ENCODE measurements at regions not wholly inside any gene's neighbourhood (a gene's known extent, or its start where the extent isn't known, plus 50 kb on each side); places are given as distances from the start of the nearest gene placed in this dataset.

GRCh38 chr2:195537811-195538210, 119.2 kb upstream of the SLC39A10 start:
- H3K9me3 Mint-ChIP-seq = peaks cover 3% of the 10 kb centered on the region
- no peak for ATAC-seq (ENCODE audit: low read depth)
- H3K36me3 Mint-ChIP-seq (ENCODE audit: low read depth) = no peaks in the 10 kb centered on the region
- no peak overlapping the region for H3K27ac Mint-ChIP-seq
- no peak overlapping the region for H3K4me3 Mint-ChIP-seq
- no peak for DNase-seq
- H3K4me1 Mint-ChIP-seq = peaks cover 64% of the 10 kb centered on the region
- H3K27me3 Mint-ChIP-seq = no peaks in the 10 kb centered on the region
- TF ChIP-seq CTCF (IDR thresholded peaks at IDR 0.05) = no peak
- CTCF ChIA-PET = interaction anchor here (1.1 to 2.2 kb wide), 2 partner anchors 10 to 123 kb away, joined by 3 to 10 read pairs; no protein-coding TSS in a partner anchor
- intact Hi-C loops (cut with micrococcal nuclease) = no loop called here
- POLR2A ChIA-PET = interaction anchor here (1.3 to 9.4 kb wide), 3 partner anchors 23 to 120 kb away, joined by 3 to 126 read pairs (median 115); partner anchors contain the start of gene SLC39A10

- Mint-ChIP-seq H3K9me3 (peaks cover 3% of the 10 kb centered on the region), H3K4me3 (peak overlapping the region; percentile 59), H3K27me3 (no peaks in the 10 kb centered on the region), H3K4me1 (peaks cover 71% of the 10 kb centered on the region), H3K27ac (peak overlapping the region; percentile 97), H3K36me3 (ENCODE audit: low read depth) (no peaks in the 10 kb centered on the region)
- POLR2A ChIA-PET = interaction anchor here (0.8 to 9.4 kb wide), 4 partner anchors 15 to 123 kb away, joined by 3 to 126 read pairs (median 76); partner anchors contain the start of gene SLC39A10
- ATAC-seq (ENCODE audit: low read depth) (no peak), DNase-seq (no peak)
- CTCF ChIA-PET = interaction anchor here (1.1 to 2.3 kb wide), 3 partner anchors 11 to 123 kb away, joined by 3 to 11 read pairs (median 10); no protein-coding TSS in a partner anchor
- intact Hi-C loops (cut with micrococcal nuclease) = loop anchor here (1.0 kb wide), 3 partner anchors 22 to 122 kb away; no protein-coding TSS in a partner anchor
- TF ChIP-seq CTCF (IDR thresholded peaks at IDR 0.05) = no peak
These were observed 120.1 kb upstream of the SLC39A10 start for GRCh38 chr2:195536906-195537305.

- DNase-seq (peak; percentile 32), ATAC-seq (ENCODE audit: low read depth) (peak; percentile 82)
- POLR2A ChIA-PET = interaction anchor here (0.8 to 9.4 kb wide), 6 partner anchors 16 to 124 kb away, joined by 3 to 126 read pairs (median 22); partner anchors contain the start of gene SLC39A10
- peak overlapping the region; percentile 97 for H3K27ac Mint-ChIP-seq
- H3K27me3 Mint-ChIP-seq = no peaks in the 10 kb centered on the region
- CTCF ChIA-PET = interaction anchor here (0.6 to 6.1 kb wide), 5 partner anchors 25 to 674 kb away, joined by 3 to 61 read pairs (median 26); partner anchors contain the start of gene SLC39A10
- peak overlapping the region; percentile 59 for H3K4me3 Mint-ChIP-seq
- H3K36me3 Mint-ChIP-seq (ENCODE audit: low read depth) = no peaks in the 10 kb centered on the region
- peaks cover 3% of the 10 kb centered on the region for H3K9me3 Mint-ChIP-seq
- intact Hi-C loops (cut with micrococcal nuclease) = loop anchor here (1.0 kb wide), 3 partner anchors 23 to 123 kb away; no protein-coding TSS in a partner anchor
- TF ChIP-seq CTCF (IDR thresholded peaks at IDR 0.05) = no peak
- H3K4me1 Mint-ChIP-seq = peaks cover 76% of the 10 kb centered on the region
These were observed 121.0 kb upstream of the SLC39A10 start for GRCh38 chr2:195535911-195536522.

GRCh38 chr2:195534971-195535370, 122.1 kb upstream of the SLC39A10 start:
- DNase-seq (no peak), ATAC-seq (ENCODE audit: low read depth) (no peak)
- intact Hi-C loops (cut with micrococcal nuclease) = loop anchor here (5.0 kb wide), 1 partner anchor 42 kb away; no protein-coding TSS in a partner anchor
- no peaks in the 10 kb centered on the region for H3K27me3 Mint-ChIP-seq
- peak overlapping the region; percentile 28 for H3K4me3 Mint-ChIP-seq
- peaks cover 3% of the 10 kb centered on the region for H3K9me3 Mint-ChIP-seq
- TF ChIP-seq CTCF (IDR thresholded peaks at IDR 0.05) = no peak
- ChIA-PET CTCF (interaction anchor here (0.9 to 6.1 kb wide), 7 partner anchors 18 to 533 kb away, joined by 3 to 61 read pairs (median 11); partner anchors contain the start of genes DNAH7 and SLC39A10), POLR2A (interaction anchor here (0.6 to 9.4 kb wide), 10 partner anchors 18 to 725 kb away, joined by 3 to 126 read pairs (median 8); partner anchors contain the start of gene SLC39A10)
- H3K27ac Mint-ChIP-seq = peak overlapping the region; percentile 97
- H3K36me3 Mint-ChIP-seq (ENCODE audit: low read depth) = no peaks in the 10 kb centered on the region
- H3K4me1 Mint-ChIP-seq = peaks cover 76% of the 10 kb centered on the region
